ENCODE measurements at regions not wholly inside any gene's neighbourhood (a gene's known extent, or its start where the extent isn't known, plus 50 kb on each side); places are given as distances from the start of the nearest gene placed in this dataset.

- TF ChIP-seq CTCF (IDR thresholded peaks at IDR 0.05), result no peak
- no peak for TF ChIP-seq ZFX (IDR thresholded peaks at IDR 0.05; ENCODE audit: borderline replicate concordance)
Observed at GRCh38 chr21:22764222-22764621, 1766.0 kb downstream of the NCAM2 start.

Measured in 22Rv1 (cell line).